NCI-H1930 (cell line): ENCODE measurements at regions not wholly inside any gene's neighbourhood (a gene's known extent, or its start where the extent isn't known, plus 50 kb on each side); places are given as distances from the start of the nearest gene placed in this dataset.
A peak's percentile ranks its signal among the peaks of the same experiment; 100 is the strongest.

Experiments used
- DNase-seq, 2 experiments: peaks; one replicate each; lab custom pipeline; 2025; lab: John Stamatoyannopoulos, UW

DNA sequence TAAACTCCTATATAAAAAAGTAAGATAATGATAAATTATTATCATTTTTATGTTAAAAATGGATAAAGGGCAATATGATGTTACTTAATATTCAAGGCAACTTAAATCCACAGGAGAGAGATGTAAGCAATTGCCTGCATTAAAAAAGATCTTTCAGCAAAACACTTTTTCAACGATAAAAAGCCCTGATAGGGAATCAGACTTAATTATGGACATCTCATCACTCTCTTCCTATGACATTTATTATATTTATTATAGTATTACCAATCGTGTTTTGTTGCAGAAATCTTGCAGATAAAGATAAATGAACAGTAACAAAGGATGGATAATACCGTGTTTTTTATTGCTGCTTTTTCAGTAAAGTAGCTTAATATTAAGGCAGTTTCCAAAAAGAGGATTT lies 178.5 kb downstream of the SH2D1A start:
- DNase-seq, result no peak

DNA sequence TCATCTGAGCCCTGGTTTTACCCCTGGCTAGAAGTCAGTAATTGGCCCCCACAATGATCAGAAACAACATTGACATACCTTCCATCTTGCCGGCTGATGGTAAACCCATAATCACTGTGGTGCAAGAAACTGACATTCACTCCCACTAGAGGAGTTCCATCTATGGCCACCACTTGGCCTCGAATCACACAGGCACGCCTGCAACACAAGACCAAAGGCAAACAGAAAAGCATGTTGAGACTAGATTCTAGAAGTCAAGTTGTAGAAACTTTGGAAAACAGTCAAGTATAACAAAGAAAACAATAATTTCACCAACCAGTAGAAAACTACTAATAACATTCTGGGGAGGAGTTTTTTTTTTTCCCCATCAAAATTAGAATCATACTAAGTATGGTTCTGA lies 183.4 kb downstream of the SH2D1A start:
- DNase-seq, result no peak

DNA sequence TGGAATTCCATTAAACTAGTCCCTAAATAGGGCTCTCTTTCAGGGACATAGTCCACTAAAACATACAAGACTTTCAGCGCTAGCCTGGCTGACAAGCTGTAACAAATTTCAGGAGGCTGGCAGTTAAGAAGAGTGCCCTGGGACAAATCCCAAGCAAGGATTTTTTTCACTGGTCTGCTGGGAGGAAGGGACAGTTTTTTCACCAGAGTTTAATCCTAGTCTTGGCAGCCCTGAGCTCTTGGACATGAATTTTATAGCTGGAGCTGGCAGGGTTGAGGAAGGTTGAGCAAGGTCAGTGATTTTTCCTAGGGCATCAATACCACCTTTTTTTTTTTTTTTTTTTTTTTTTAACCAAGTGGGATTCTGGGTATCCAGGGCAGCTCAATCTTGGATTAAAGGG lies 184.4 kb downstream of the SH2D1A start:
- DNase-seq, result no peak

DNA sequence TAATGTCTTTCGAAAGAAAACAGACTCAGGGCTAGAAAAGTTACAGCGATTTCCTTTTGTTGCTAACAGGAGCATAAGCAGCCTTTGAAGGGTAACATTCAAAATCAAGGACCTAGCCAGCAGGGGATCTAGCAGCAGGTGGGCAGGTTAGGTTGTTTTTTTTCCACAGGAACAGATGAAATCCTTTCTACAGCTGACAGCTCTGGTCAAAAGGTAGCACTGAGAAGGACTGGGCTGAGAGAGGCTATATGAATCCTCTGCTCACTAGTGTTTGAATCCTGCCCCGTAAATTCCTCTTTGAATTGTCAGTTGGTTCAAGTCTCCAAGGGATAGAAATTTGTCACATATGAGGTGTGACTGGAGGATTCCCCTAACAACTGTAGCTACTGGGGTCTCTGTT lies 188.2 kb downstream of the SH2D1A start:
- DNase-seq, result no peak

DNA sequence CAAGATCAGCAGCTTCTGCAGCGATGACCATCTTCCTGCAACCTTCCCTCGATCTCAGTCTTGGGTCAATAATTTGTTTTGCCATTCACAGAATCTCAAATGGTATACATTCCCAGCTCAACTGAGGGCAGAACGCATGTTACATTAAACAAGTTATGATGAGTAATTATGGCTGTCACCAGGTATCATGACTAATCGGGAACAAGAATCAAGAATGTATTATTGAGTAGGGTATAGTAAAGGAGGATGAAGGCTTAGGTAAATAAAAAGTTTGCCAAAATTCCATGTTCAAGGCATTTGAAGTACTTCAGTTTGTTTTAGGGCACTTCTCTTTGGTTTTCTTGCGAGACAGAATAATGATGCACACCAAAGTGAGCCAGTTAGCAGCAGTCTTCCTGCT lies 194.1 kb downstream of the SH2D1A start:
- DNase-seq, result no peak

DNA sequence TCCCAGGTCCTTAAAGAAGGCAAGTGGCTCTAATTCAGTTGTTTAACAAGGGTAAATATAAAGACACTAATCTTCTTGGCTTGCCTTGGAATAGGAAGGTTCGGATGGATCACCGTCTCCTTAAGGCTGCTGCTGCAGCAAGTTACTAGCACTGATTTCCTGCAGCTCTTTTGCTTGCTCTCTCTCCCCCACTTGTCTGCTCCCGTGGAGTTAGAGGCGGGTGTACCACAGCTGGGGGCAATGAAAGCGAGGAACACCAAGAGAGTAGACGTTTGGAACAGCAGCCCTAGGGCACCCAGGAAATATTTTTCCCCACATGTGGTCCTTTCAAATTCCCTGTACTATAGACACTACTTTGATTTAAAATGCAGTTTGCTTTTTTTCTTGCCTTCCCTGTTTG lies 202.2 kb downstream of the SH2D1A start:
- no peak for DNase-seq

DNA sequence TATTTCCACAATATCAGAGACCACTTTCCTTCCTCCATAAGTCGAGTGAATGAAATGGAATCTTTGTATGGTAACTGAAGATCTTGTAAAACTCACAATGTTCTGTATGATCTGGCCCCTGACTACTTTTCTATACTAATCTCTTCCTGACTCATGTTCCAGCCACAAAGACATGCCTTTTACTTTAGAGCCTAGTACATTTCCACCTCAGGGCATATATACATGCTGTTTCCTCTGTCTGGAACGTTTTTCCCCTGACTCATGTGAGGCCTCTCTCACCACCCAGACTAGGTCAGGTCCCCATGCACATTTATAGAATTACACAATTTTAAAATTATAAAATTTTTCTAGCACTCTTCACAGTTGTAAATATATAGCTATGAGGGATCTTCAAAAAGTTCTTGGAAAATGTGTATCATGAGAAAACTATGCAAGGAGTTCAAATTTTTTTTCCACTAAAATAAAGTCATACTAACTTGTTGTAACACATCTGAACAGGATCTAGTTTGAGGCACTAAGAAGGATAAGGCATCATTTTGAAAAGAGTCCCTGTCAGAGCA lies 208.8 kb downstream of the SH2D1A start:
- DNase-seq, result no peak

DNA sequence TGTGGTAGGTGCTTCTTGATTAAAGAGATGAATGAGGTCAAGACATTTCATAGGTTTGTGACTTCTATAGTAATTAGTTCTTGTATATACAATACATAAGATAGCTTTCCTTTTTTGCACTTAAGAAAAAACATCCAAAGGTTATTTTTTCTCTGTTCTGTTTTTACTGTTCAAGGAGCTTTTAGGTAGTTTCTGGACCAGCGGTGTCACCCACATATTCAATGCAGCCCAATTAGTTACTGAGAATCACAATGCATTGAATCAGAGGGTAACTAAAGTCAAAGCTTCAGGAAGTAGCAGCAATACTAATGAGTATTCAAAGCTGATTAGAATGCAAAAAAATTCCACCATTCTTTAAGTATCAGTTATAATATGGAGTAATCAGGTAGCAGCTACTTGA lies 211.6 kb downstream of the SH2D1A start:
- no peak for DNase-seq

DNA sequence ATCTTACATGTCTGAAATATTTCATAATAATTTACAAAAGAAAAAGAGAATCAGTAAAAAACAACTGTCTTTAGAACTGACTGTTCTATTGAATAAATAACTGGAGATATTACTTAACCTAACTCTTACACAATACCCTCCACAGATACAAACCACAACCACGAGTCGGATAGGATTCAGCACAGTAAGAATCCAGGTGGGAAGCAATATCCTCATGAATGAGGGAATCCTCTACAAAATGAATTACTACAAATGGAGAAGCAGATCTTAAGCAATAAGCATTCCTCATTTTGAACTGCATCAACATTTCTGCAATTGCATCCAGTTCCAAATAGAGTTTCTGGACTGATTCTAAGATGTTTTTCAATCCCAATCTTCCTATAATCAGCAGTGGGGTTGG lies 227.1 kb downstream of the SH2D1A start:
- no peak for DNase-seq

DNA sequence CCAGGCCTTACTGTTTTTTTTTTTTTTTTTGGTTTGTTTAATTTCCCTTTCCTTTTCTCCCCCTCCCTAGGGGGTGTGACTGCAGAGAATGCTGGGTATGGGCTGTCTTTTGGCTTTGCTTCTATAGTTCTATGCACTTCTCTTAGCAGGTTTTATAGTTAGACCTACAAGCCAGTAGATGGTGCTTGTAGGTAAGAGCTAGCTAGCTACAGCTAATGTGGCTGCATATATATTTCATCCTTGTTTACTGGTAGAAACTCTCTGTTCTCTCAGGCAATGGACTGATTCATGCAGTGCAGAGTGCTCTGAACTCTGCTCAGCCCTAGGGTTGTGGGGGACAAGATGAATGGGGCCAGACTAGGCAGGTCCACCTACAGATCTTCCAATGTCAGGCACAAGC lies 246.4 kb downstream of the SH2D1A start:
- DNase-seq, result no peak

DNA sequence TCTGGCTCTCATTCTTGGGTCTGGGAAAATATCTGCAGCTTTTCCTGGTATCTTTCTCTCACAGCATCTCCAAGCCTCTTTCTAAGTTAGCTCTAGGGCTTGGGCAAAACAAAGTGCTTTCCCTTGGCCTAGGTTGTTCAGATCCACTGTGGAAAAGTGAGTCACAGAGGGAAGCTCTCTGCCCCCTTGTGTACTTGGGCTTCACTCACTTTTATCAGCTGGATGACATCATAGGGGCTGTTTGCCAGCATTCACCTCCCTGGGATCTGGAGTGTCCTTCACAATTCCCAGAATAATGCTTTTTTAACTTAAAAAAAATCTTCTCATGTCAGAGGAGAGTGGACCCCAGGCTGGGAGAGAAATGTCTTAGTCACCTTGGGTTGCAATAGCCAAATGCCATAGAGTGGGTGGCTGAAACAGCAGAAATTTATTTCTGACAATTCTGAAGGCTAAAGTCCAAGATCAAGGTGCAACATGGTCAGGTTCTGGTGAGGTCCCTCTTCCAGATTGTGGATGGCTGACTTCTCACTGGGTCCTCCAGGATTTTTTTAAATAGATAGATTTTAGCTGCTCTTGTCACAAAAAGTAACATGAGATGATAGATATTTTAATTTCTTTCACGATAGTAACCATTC lies 247.8 kb downstream of the SH2D1A start:
- no peak for DNase-seq

DNA sequence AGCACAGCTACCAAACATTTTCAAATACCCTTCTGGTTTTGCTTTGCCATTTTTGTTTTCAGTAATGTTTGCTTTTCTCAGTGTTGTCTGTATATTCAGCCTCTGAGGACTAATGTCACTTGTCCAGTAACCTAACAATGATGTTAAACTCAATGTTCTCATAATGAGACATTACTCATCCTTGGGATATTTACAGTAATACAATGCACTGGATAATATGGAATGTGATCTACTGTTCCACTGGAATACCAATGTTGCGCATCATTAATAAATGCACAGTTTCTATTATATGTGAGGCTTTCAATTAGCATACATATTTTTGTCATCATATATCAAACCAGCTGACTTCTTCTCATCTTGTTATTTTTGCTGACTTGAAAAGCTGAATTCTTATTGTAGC lies 259.1 kb downstream of the SH2D1A start:
- no peak for DNase-seq

DNA sequence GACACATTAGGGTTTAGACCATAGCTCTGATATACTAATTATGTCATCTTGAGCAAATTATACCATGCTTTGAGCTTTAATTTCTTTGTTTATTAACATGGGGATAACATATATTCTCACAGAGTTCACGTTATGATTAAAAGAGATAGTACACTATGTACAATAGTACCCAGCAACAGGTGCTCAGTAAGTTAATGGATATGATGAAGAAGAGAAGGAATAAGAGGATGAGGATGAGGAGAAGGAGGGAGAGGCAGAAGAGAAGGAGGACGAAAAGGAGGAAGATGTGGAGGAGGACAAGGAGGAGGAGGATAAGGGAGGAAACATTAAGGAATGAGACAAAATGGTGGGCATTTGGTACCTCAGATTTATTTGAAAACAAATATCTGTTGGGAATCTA lies 260.4 kb downstream of the SH2D1A start:
- DNase-seq, result no peak

DNA sequence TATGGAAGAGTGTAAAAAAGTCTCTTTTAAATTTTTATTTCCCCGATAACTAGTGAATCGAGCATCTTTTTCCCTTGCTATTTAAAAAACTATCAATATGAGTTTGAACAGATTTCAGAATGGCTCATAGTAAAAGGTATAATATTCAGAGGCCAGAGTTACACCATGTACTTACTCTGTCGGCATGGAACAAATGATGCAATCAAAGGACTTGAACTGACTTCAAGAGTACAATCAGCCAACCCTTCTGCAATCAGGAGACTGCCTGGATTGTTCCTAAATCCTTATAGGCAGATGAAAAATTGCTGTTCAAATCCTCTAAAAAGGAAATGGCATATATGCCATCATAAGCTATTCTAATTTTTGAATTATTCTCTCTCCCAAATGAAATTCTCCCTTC lies 273.3 kb downstream of the SH2D1A start:
- DNase-seq, result no peak

DNA sequence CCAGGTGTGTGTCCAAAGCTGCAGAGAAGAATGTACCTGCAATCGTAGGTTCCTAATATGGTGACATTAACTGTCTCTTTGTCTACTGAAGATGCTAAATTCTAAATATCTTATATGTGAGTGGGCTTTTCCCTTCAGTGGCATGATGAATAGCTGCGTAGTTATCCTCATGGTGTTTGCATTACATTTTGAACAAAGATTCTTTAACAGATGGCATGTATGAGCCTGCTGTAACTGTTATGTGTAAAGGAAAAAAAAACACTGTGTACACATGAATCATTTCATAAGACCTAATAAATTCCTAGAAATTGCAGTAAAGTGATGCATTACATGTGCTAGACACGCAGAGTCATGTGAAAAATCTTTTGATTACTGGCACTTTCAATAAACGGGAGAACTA lies 288.0 kb downstream of the SH2D1A start:
- DNase-seq, result no peak

DNA sequence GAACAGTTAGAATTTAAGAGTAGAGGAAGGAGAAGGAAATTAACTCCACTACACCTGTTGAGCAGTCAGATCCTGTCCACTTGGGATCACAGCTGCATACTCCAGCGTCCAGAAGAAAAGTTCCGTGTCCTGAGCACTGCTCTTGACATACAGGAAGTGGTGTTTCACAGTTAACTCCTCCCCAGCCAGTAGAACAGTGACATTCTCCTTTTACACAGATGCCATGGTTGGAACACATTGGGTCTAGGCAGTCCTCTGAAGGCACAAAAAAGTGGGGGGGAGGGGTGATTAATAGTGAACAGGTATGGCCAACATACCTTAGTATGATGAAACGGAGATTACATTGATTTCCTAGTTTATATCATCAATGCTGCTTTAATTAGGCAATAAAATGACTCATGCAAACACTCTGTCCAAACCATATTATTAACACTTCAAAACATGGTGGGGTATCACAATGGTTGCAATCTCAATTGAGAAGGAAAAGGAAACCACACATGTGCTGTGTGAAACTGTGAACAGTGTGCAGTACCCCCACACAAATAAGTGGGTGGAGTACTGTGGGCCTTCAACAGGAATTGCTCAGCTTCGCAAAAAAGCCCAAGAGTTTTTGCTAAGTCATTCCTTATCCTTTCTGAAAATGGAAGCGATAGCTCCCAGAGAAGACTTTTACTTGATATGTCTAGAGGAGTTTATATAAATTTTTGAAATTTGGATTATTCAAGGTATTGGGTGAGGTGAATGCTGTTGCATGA lies 295.6 kb downstream of the SH2D1A start:
- DNase-seq, result no peak

DNA sequence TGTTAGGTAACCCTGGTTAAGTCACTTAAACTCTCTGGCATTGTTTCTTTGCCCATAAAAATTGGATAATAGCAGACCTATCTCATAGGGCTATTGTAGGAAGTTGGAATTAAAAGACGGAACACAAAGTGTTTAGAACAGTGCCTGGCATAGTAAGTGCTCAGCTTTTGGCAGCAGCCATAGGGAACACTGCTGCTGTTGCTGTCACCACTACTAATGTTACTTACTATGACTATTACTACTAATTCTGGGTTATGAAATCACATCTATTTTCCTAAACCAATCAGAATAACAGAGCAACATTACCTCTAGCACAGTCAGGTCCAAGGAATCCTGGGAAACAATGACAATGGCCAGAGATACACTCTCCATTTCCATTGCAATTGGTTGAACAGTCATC lies 300.0 kb downstream of the SH2D1A start:
- DNase-seq, result no peak

DNA sequence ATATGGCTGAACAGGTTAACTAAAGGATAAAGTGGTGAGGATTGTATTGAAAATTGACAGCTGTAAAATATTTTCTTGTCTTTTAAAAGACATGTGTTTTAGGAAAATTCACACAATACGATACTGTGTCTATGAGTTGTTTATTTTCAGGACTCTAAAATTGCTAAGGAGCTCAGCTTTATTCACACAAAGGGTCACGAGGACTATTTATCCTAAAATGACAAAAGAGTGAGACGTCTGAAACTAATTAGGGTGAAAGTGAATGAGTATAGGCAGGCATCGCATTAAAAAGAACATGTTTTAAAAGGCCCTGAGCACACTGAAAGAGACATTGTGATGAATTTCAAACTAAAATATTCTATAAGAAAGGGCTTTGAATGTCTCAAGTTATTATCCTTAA lies 304.7 kb downstream of the SH2D1A start:
- DNase-seq, result peak in 1 of 2 experiments; percentile 2

DNA sequence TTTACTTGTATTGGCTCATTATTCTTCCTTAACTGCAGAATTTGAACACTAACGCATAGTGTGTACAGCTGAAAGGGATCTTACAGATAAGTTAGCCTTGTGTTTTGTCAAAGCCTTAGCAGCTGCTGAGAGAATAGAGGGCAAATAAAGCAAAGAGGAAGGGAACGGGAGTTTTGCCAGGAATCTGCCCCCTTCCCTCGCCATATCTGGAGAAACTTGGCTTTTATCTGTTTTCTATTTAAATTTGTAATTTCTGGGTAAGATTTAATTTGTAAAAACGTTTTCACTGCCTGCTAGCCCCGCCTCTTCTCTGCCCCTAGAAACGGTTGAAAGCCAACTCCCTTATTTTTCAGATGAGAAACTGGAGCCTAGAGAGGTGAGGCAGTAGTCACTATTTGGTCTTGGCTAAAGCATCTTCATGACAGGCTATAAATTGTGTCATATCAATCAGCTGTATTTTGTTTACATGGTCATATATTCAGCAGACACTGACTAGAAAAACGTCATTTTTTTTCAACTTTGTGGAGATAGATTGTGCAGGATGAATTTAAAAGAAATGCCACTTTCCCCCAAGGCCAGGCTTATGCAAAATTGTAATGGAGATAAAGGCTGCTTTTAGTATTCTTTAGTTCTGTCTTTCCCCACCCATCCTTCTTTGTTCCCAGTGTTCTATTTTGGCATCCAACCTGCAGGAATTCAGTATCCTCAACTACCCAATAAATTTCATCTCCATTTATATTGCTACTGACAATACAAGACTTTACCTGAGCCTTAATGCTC lies 319.4 kb downstream of the SH2D1A start:
- no peak for DNase-seq

DNA sequence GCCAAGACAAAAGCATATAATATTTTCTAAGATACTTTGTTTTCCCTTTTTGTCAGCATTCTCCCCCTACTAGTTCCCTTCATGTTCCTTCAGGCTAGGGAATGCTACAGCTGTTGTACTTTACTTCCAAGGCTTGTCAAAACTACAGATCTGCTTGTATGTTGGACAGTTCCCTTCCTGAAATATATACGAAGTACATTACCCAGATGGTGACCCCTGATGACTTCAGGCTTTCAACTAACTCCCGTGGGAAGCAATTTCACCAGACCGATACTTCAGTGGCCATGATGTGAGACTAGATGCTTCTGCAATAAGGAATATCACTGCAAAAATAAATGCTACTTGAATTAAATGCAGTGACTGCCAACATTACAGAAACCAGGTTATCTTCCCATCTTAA lies 332.8 kb downstream of the SH2D1A start:
- no peak for DNase-seq

DNA sequence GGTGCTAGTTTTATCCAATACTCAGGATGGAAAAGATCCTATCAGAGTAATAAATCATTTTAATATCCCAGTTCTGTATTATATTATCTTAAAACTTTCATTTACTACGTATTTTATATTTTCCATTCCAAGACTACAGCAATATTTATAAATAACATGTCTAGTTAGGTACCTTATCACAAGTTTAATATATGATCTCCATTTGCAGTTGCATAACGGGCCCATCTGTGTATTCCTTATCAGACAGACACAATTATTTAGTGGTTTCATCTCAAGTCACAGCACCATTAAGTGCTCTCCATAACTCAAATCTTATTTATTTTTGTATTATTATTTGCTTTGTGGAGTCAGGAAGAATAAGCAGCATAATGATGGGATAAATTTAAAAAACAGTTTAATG lies 333.9 kb downstream of the SH2D1A start:
- DNase-seq, result no peak

DNA sequence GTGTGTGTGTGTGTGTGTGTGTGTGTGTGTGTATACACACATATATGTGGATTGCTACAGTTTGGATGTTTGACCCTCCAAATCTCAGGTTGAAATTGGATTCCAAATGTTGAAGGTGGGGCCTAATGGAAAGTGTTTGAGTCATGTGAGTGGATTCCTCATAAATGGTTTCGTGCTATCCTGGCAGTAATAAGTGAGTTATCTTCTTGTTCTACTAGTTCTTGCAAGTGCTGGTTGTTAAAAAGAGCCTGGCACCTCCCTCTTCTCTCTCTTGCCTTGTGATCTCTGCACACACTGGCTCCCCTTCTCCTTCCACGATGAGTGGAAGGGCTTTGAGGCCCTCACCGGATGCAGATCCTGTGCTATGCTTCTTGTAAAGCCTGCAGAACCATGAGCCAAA lies 344.1 kb downstream of the SH2D1A start:
- no peak for DNase-seq

DNA sequence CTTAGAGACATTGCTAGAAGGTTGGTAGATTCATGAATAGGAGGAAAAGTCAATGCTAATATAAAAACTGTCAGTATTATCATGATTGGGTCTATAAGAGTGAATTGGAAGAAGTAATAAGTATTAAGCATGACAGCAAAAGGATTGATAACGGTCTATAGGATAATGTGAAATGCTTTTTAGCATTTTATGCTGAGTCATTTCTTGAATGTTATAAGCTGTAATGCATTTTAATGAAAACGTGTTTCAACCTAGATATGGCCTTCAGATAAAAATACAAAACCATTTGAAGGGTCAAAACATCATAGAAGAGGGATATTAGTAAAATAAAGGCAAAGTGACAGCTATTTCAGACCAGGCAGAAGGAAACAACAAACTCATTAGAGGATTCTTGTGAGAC lies 353.5 kb downstream of the SH2D1A start:
- no peak for DNase-seq
